Cardiac muscle cell (in vitro differentiated cells and primary cell): ENCODE measurements at regions not wholly inside any gene's neighbourhood (a gene's known extent, or its start where the extent isn't known, plus 50 kb on each side); places are given as distances from the start of the nearest gene placed in this dataset.

Experiments used
- DNase-seq, 2 donors: peaks; one replicate each; pipeline versions ENCODE4 v3.0.0 to v3.0.0-alpha.2; 2010 to 2017; ENCODE audit warnings: low read depth in 1 of 2, low spot score in 1 of 2
- H3K27ac ChIP-seq: fragments of 200-600 bp; sonication (generic); 2 replicates; pipeline ENCODE4 v1.5.1; 2016
- H3K27me3 ChIP-seq: fragments of 200-600 bp; sonication (generic); 2 replicates; pipeline ENCODE4 v1.6.0; 2016; ENCODE audit warnings: control low read depth
- H3K36me3 ChIP-seq: fragments of 200-600 bp; sonication (generic); 2 replicates; pipeline ENCODE4 v1.5.1; 2016; ENCODE audit warnings: control low read depth
- H3K4me1 ChIP-seq: fragments of 200-600 bp; sonication (generic); 2 replicates; pipeline ENCODE4 v1.8.1; 2017; ENCODE audit warnings: low read depth, mild to moderate bottlenecking, mixed run types
- H3K4me3 ChIP-seq: fragments of 200-600 bp; sonication (generic); 2 replicates; pipeline ENCODE4 v1.5.1; 2016; ENCODE audit warnings: mild to moderate bottlenecking
- H3K9me3 ChIP-seq: fragments of 200-600 bp; sonication (generic); 2 replicates; pipeline ENCODE4 v1.5.1; 2017; ENCODE audit warnings: low read depth, mild to moderate bottlenecking, control low read depth
- TF ChIP-seq, protein P1 (sequence below): IDR thresholded peaks from 2 replicates; pipeline ENCODE4 v1.5.1; 2012; ENCODE audit warnings: low read depth, mild to moderate bottlenecking, low read length

DNA sequence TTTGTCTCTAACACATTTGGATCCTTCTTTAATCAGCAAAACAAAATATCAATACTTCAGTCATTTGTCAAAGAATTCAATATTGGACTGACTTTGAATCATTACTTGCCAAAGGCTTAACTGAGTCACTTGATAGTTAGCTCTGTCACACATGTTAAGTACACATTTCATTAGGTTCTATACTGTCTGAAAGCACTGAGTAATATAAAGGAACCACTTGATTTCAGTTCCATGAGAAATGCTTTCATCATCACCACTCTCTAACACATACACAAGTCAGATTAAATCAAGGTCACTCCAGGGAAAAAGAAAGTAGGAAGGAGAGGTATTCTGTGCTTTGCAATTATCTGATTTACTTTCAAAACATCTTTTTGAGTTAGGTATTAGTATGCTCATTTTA is 1233.1 kb downstream of the C4orf33 start:
- H3K36me3 ChIP-seq: no peaks in the 10 kb centered on the region
- H3K4me3 ChIP-seq: no peak overlapping the region
- no peaks in the 10 kb centered on the region for H3K4me1 ChIP-seq
- no peaks in the 10 kb centered on the region for H3K9me3 ChIP-seq
- H3K27ac ChIP-seq: no peak overlapping the region
- TF ChIP-seq, protein P1, sequence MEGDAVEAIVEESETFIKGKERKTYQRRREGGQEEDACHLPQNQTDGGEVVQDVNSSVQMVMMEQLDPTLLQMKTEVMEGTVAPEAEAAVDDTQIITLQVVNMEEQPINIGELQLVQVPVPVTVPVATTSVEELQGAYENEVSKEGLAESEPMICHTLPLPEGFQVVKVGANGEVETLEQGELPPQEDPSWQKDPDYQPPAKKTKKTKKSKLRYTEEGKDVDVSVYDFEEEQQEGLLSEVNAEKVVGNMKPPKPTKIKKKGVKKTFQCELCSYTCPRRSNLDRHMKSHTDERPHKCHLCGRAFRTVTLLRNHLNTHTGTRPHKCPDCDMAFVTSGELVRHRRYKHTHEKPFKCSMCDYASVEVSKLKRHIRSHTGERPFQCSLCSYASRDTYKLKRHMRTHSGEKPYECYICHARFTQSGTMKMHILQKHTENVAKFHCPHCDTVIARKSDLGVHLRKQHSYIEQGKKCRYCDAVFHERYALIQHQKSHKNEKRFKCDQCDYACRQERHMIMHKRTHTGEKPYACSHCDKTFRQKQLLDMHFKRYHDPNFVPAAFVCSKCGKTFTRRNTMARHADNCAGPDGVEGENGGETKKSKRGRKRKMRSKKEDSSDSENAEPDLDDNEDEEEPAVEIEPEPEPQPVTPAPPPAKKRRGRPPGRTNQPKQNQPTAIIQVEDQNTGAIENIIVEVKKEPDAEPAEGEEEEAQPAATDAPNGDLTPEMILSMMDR: no peak
- no peak for DNase-seq
- peaks cover 78% of the 10 kb centered on the region for H3K27me3 ChIP-seq

DNA sequence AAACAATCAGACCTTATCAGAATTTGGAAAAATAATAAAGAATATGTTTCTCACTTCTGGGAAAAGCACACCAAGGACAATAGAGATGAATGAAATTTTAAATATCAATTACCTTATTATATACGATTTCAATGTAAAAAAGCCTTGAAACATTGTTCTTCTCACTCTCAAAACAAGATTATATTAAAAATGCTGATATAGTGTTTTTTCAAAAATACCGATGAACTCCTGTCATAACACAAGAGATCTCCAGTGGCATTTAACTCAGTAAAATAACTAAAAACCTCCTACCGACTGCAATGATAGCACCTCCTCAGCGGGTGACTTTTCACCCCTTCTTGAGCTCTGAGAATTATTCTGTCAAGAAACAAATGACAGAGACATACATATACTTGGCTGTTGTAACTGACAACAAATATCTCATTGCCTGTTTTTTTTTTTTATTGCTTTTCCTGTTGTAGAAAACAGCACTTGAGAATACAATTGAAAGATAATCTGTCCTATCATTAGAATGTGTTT is 1237.3 kb downstream of the C4orf33 start:
- no peaks in the 10 kb centered on the region for H3K4me1 ChIP-seq
- H3K9me3 ChIP-seq: no peaks in the 10 kb centered on the region
- TF ChIP-seq, protein P1: no peak
- no peaks in the 10 kb centered on the region for H3K36me3 ChIP-seq
- H3K27ac ChIP-seq: no peak overlapping the region
- no peak for DNase-seq
- no peak overlapping the region for H3K4me3 ChIP-seq
- H3K27me3 ChIP-seq: peaks cover 60% of the 10 kb centered on the region

DNA sequence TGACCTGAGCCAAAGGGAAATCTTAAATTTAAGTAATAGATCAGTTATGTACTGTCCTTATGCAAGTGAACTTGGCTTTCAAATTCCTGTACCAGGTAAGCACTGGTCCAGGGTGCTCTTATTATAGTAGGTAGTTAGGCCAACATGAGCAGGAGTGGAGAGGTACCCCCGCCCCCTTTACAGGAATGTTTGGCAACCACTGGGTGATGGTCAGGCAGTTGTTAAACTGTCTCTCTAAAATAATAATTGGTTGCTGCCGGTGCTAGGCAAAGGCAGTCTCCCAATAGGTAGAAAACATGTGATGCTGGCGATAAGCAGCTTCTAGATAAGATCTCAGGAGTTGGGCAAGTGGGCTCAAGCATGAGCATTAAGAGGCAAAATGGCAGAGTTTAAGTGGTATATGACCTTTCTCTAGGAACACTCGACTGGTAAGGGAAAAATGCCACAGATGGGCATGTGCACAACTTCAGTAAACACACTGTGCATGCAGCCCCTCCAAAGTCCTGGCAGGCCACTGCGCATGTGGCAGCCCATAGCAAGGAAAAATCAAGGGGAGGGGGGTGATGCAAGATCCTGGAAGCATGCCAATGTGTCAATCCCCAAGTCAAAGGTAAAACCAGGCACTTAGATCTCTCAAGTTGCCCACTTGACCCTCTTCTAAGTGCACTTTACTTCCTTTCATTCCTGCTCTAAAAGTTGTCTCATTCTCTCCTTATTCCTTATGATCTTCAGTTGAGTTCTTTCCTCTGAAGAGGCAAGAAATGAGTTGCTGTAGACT is 1239.7 kb downstream of the C4orf33 start:
- H3K27ac ChIP-seq: no peak overlapping the region
- TF ChIP-seq, protein P1: no peak
- H3K9me3 ChIP-seq: no peaks in the 10 kb centered on the region
- no peaks in the 10 kb centered on the region for H3K4me1 ChIP-seq
- peaks cover 63% of the 10 kb centered on the region for H3K27me3 ChIP-seq
- H3K4me3 ChIP-seq: no peak overlapping the region
- DNase-seq: peak in 1 of 2 donors; percentile 82
- H3K36me3 ChIP-seq: no peaks in the 10 kb centered on the region

DNA sequence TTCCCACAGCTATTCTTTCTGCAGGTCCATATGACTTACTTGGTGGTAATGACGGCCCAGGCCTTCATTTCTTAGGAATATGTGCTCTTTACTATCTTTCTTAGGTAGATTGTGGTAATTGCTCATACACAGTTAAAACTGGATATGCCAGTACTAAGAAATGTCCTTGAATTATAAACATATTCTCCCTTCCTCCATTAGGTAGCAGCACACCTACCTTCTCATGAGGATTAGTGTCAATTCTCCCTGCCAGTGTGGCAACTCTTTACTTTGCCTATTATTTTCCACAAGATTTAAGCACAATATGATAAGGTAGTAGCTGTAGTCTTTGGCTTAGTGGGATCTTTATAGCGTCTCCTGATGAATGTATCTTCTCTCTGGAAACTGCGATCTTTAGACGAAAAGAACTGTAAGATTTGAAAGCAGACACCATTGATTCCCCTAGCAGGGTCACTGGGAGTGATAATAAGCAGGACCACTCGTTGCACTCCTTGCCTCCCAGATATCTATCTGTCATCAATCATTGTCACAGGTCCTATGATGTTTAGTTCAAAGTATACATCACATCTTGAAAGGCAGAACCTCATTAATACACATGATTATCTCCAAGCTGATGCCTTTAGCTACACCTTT is 1240.7 kb downstream of the C4orf33 start:
- Histone ChIP-seq H3K36me3 (no peaks in the 10 kb centered on the region), H3K27me3 (peaks cover 62% of the 10 kb centered on the region), H3K4me1 (no peaks in the 10 kb centered on the region), H3K4me3 (no peak overlapping the region), H3K9me3 (no peaks in the 10 kb centered on the region), H3K27ac (no peak overlapping the region)
- peak; percentile 27 to 64 for DNase-seq
- TF ChIP-seq, protein P1: peak; percentile 66

DNA sequence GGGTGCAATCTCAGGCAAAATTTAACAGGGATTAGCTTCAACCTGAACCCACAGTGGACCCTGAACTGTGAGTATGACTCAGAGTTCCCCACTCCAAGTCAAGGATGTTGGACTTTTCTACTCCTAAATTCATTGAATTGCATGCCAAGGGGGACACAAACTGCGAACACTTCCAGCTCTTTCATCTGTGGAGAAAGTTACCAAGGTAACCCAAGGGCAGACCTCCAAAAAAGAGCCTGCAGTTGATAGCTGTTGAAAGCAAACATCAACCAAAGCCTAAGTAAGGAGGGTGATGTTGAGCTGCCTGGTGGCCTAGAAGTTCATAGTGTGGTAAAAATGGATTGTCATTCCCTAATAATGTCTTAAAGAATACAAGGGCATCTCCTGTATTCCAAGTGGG is 1242.9 kb downstream of the C4orf33 start:
- Histone ChIP-seq H3K4me1 (no peaks in the 10 kb centered on the region), H3K27me3 (peaks cover 60% of the 10 kb centered on the region), H3K4me3 (no peak overlapping the region), H3K36me3 (no peaks in the 10 kb centered on the region), H3K27ac (no peak overlapping the region), H3K9me3 (no peaks in the 10 kb centered on the region)
- peak in 1 of 2 donors; percentile 27 for DNase-seq
- TF ChIP-seq, protein P1: no peak
